ENCODE measurements at regions not wholly inside any gene's neighbourhood (a gene's known extent, or its start where the extent isn't known, plus 50 kb on each side); places are given as distances from the start of the nearest gene placed in this dataset.

GRCh38 chr13:24022568-24022967, 125.3 kb upstream of the C1QTNF9B start:
- TF ChIP-seq CTCF (IDR thresholded peaks at IDR 0.05), result no peak
- TF ChIP-seq POLR2A (IDR thresholded peaks at IDR 0.05), result no peak

Measured in testis (tissue), 2 donors.